ENCODE measurements at regions not wholly inside any gene's neighbourhood (a gene's known extent, or its start where the extent isn't known, plus 50 kb on each side); places are given as distances from the start of the nearest gene placed in this dataset.

DNA sequence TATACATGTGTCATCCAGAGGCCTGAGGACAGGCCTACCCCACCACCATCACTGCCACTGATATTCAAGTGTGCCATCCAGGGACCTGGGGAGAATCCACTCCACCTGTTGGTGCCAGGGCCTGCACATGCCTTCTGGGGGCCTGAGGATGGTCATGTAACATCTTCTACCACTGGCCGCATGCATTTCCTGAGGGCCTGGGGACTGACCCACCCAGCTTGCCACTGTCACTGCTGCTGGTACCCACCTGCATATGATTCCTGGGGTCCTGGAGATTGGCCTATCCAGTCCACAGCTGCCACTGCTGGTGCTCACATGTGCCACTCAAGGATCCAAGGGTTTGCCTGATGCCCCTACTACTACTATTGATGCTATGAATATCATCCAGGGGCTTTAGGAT, 184.3 kb upstream of the SYNCRIP start:
- H3K9me3 ChIP-seq, result peaks cover 0 to 9% (median 3%) of the 10 kb centered on the region in 4 donors
- no peak for DNase-seq
- no peak overlapping the region for H3K27ac ChIP-seq
- no peaks in the 10 kb centered on the region for H3K4me1 ChIP-seq
- TF ChIP-seq, protein P1, sequence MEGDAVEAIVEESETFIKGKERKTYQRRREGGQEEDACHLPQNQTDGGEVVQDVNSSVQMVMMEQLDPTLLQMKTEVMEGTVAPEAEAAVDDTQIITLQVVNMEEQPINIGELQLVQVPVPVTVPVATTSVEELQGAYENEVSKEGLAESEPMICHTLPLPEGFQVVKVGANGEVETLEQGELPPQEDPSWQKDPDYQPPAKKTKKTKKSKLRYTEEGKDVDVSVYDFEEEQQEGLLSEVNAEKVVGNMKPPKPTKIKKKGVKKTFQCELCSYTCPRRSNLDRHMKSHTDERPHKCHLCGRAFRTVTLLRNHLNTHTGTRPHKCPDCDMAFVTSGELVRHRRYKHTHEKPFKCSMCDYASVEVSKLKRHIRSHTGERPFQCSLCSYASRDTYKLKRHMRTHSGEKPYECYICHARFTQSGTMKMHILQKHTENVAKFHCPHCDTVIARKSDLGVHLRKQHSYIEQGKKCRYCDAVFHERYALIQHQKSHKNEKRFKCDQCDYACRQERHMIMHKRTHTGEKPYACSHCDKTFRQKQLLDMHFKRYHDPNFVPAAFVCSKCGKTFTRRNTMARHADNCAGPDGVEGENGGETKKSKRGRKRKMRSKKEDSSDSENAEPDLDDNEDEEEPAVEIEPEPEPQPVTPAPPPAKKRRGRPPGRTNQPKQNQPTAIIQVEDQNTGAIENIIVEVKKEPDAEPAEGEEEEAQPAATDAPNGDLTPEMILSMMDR (IDR thresholded peaks at IDR 0.05), result no peak
- no peak for TF ChIP-seq POLR2A (IDR thresholded peaks at IDR 0.05)
- H3K27me3 ChIP-seq, result no peaks in the 10 kb centered on the region
- H3K4me3 ChIP-seq, result no peak overlapping the region
- no peaks in the 10 kb centered on the region for H3K36me3 ChIP-seq

DNA sequence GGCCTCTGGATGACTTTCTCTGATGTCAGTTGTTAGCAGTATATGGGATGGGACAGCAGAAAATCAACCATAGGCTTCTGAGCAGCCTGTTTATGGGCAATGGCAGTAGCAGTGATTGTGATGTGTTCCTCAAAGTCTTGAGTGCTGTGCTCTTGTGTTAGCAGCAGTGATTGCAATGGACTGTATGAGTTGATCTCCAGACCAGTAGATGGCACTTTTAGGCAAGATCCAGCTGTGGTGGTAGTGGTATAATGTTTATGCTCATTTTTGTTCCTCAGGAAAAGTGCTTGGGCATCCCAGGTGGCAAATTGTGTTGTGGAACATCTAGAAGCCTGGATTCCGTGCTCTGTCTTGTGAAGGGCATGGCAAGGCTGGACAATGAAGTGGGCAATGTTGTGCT, 181.6 kb upstream of the SYNCRIP start:
- H3K36me3 ChIP-seq, result no peaks in the 10 kb centered on the region
- no peak for DNase-seq
- TF ChIP-seq, protein P1 (IDR thresholded peaks at IDR 0.05), result no peak
- no peak for TF ChIP-seq POLR2A (IDR thresholded peaks at IDR 0.05)
- H3K4me3 ChIP-seq, result no peak overlapping the region
- no peaks in the 10 kb centered on the region for H3K4me1 ChIP-seq
- no peaks in the 10 kb centered on the region for H3K27me3 ChIP-seq
- H3K27ac ChIP-seq, result no peak overlapping the region
- peaks cover 0 to 9% (median 3%) of the 10 kb centered on the region in 4 donors for H3K9me3 ChIP-seq

DNA sequence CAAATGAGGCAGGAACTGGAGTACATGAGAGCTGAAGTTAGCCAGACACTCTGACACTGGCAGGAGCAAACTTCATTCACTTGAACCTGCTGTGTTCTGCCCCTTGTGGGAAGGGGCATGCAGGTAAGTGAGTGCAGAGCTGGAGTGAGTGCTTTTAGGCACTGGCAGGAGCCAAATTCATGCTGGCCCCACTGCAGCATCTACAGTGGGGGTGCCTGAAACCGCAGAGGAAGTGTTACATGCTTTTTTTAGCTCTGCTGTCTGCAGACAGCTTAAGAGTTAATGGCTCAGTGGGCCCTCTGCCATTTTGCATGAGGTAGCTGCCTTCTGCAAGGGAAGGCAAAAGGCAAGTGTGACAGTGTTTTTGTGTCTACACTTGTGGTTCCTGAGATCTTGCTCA, 167.9 kb upstream of the SYNCRIP start:
- Histone ChIP-seq H3K9me3 (peaks cover 0 to 7% (median 0%) of the 10 kb centered on the region in 4 donors), H3K27ac (no peak overlapping the region), H3K4me3 (no peak overlapping the region), H3K4me1 (no peaks in the 10 kb centered on the region), H3K36me3 (no peaks in the 10 kb centered on the region), H3K27me3 (no peaks in the 10 kb centered on the region)
- TF ChIP-seq, protein P1 (IDR thresholded peaks at IDR 0.05), result no peak
- no peak for TF ChIP-seq POLR2A (IDR thresholded peaks at IDR 0.05)
- DNase-seq, result no peak

DNA sequence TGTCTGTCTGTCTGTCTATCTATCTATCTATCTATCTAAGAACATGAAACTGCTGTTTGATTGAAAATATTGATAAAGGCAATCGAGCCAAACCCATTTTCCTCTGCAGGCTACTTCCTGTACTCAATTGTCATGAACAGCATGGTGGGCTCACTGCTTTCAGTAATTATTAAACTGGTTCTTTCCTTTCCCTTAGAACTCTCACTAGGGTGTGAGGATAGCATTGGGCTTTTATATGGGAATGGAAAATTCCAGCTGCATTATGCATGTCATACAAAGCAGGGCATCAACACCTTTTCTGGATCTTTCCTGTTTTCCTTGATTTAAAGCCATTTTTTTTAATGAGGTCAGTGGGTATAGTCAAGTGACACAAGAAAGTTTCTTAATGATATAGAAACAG, 161.0 kb upstream of the SYNCRIP start:
- TF ChIP-seq POLR2A (IDR thresholded peaks at IDR 0.05), result no peak
- TF ChIP-seq, protein P1 (IDR thresholded peaks at IDR 0.05), result no peak
- peaks cover 0 to 7% (median 0%) of the 10 kb centered on the region in 4 donors for H3K9me3 ChIP-seq
- DNase-seq, result no peak
- H3K4me1 ChIP-seq, result no peaks in the 10 kb centered on the region
- no peak overlapping the region for H3K4me3 ChIP-seq
- H3K27ac ChIP-seq, result no peak overlapping the region
- no peaks in the 10 kb centered on the region for H3K27me3 ChIP-seq
- H3K36me3 ChIP-seq, result no peaks in the 10 kb centered on the region

DNA sequence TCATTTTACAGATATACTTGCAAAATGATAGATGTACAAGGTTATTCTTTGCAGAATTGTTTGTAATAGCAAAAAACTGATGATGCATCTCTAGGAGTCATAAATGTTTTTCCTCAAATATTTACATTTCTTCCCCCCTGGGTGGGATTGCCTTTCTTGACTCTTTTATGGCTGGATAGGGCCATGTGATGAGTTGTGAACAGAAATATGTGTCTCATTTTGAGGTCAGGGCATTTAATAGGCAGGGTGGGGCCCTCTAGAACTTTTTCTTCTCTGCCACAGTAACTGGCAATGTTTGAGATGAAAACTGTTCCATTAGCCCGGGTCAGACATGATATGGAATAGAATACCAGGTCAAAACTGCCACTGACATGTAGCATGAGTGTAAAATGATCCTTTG, 159.5 kb upstream of the SYNCRIP start:
- H3K36me3 ChIP-seq, result no peaks in the 10 kb centered on the region
- H3K4me1 ChIP-seq, result no peaks in the 10 kb centered on the region
- no peak overlapping the region for H3K4me3 ChIP-seq
- H3K27ac ChIP-seq, result no peak overlapping the region
- H3K27me3 ChIP-seq, result no peaks in the 10 kb centered on the region
- DNase-seq, result no peak
- no peaks in the 10 kb centered on the region for H3K9me3 ChIP-seq
- TF ChIP-seq, protein P1 (IDR thresholded peaks at IDR 0.05), result no peak
- no peak for TF ChIP-seq POLR2A (IDR thresholded peaks at IDR 0.05)
